K562 (cell line): ENCODE measurements at regions not wholly inside any gene's neighbourhood (a gene's known extent, or its start where the extent isn't known, plus 50 kb on each side); places are given as distances from the start of the nearest gene placed in this dataset.

ENCODE experiments used
- ATAC-seq: fragments of 200-7000 bp; cut with Tn5 transposase; 3 replicates; pipeline ENCODE4 v1.9.1; 2020; ENCODE audit warnings: moderate library complexity
- BruUV-seq: library from RNA; stranded (reverse); fragments of 400-500 nt; replicated peaks from 2 replicates; lab custom pipeline; 2021; lab: Mats Ljungman, UMichigan
- CTCF ChIA-PET: fragments of 300-600 bp; formaldehyde crosslinking; extraction: SDS; loops from one replicate; lab custom pipeline; 2021; ENCODE audit warnings: low intra/inter-chr PET ratio; lab: Yijun Ruan, JAX
- POLR2A ChIA-PET: fragments of 300-600, 350-650 bp; sonication (Branson Sonifier 250); formaldehyde crosslinking; extraction: SDS; loops from one replicate; lab custom pipeline; 2021; ENCODE audit warnings: antibody characterized with exemption, inconsistent platforms; lab: Yijun Ruan, JAX
- DNase-seq, 4 experiments: peaks; one replicate each; pipeline versions ENCODE4 v3.0.0 to v3.0.0-alpha.2; 2011 to 2018; ENCODE audit warnings: low spot score in 3 of 4, mixed read lengths in 3 of 4; ENCODE audit errors: extremely low read depth in 1 of 4
- FAIRE-seq: peaks from 2 replicates; lab custom pipeline; 2011; peaks lifted over from hg19 to GRCh38; lab: Jason Lieb, UNC
- H2AFZ ChIP-seq: 2 replicates; pipeline ENCODE4 v1.6.0; 2011; ENCODE audit warnings: low read depth, low read length, control low read depth, inconsistent platforms
- H3K27ac ChIP-seq: fragments of 200-600 bp; 3 replicates; pipeline ENCODE4 v1.8.0; 2011; ENCODE audit warnings: low read depth, mild to moderate bottlenecking, control low read depth, inconsistent platforms, low read length, moderate library complexity, mixed read lengths; ENCODE audit errors: extremely low read depth
- H3K27me3 ChIP-seq, 2 experiments: fragments of 300-600 bp in 1 of 2; 2 replicates in 1 of 2; 3 replicates in 1 of 2; pipeline versions ENCODE4 v1.6.0 to v1.8.0; 2011; ENCODE audit warnings: inconsistent platforms in 2 of 2, low read length in 2 of 2, mild to moderate bottlenecking in 1 of 2, mixed read lengths in 1 of 2, moderate library complexity in 1 of 2; ENCODE audit not compliant: control insufficient read depth in 2 of 2, insufficient read depth in 2 of 2
- H3K36me3 ChIP-seq: fragments of 300-600 bp; 3 replicates; pipeline ENCODE4 v1.8.0; 2011; ENCODE audit warnings: mild to moderate bottlenecking, low read length, inconsistent platforms; ENCODE audit not compliant: control insufficient read depth, insufficient read depth
- H3K4me1 ChIP-seq, 2 experiments: fragments of 200-600 bp in 1 of 2; replicated peaks in 1 of 2; 2 replicates in 1 of 2; 3 replicates in 1 of 2; pipeline versions ENCODE4 v1.5.1 to v1.8.0; 2011; ENCODE audit warnings: inconsistent platforms in 2 of 2, low read length in 2 of 2, mild to moderate bottlenecking in 1 of 2, mixed read lengths in 1 of 2, moderate library complexity in 1 of 2; ENCODE audit not compliant: control insufficient read depth in 2 of 2, insufficient read depth in 2 of 2
- H3K4me2 ChIP-seq: 2 replicates; pipeline ENCODE4 v1.6.1; 2011; ENCODE audit warnings: low read length, control low read depth, inconsistent platforms, mixed read lengths; ENCODE audit not compliant: insufficient read depth
- H3K4me3 ChIP-seq: fragments of 200-600 bp; sonication (generic), shearing (Covaris generic); 2 replicates; pipeline ENCODE4 v1.5.1; 2016; ENCODE audit warnings: control low read depth, inconsistent platforms
- H3K79me2 ChIP-seq: fragments of 200-600 bp; 3 replicates; pipeline ENCODE4 v1.8.0; 2011; ENCODE audit warnings: low read length, inconsistent platforms; ENCODE audit not compliant: control insufficient read depth, insufficient read depth
- H3K9ac ChIP-seq, 2 experiments: 2 replicates each; pipeline versions ENCODE4 v1.6.0 to v1.6.1; 2011; ENCODE audit warnings: low read depth in 2 of 2, low read length in 2 of 2, control low read depth in 1 of 2, inconsistent platforms in 1 of 2, mild to moderate bottlenecking in 1 of 2, mixed read lengths in 1 of 2; ENCODE audit not compliant: insufficient read depth in 1 of 2
- H3K9me1 ChIP-seq: one replicate; pipeline ENCODE4 v1.6.0; 2011; ENCODE audit warnings: inconsistent platforms, mild to moderate bottlenecking, low read length, moderate library complexity; ENCODE audit not compliant: control insufficient read depth, insufficient read depth
- H3K9me3 ChIP-seq: replicated peaks from 2 replicates; pipeline ENCODE4 v1.5.1; 2011; ENCODE audit warnings: low read depth, low read length, inconsistent platforms; ENCODE audit not compliant: control insufficient read depth, insufficient read depth
- H4K20me1 ChIP-seq: replicated peaks from 2 replicates; pipeline ENCODE4 v1.6.1; 2011; ENCODE audit warnings: low read length, inconsistent platforms, mixed read lengths; ENCODE audit not compliant: control insufficient read depth, insufficient read depth
- BCOR ChIP-seq: fragments of 450-650 bp; IDR thresholded peaks from 2 replicates; pipeline ENCODE4 v1.6.1; 2016
- BRD9 ChIP-seq: fragments of 450-650 bp; IDR thresholded peaks from 2 replicates; pipeline ENCODE4 v1.6.1; 2018; ENCODE audit warnings: low read depth; ENCODE audit not compliant: partially characterized antibody
- CHD2 ChIP-seq: IDR thresholded peaks from 2 replicates; pipeline ENCODE4 v1.6.1; 2011; ENCODE audit warnings: low read depth, low read length
- DDX20 ChIP-seq: fragments of 450-650 bp; IDR thresholded peaks from 2 replicates; pipeline ENCODE4 v1.6.1; 2016; ENCODE audit warnings: missing genetic modification characterization, low read depth, mild to moderate bottlenecking, missing compliant biosample characterization, moderate library complexity
- HIVEP1 ChIP-seq: fragments of 250-450 bp; sonication (Bioruptor Pico); IDR thresholded peaks from 2 replicates; pipeline ENCODE4 v1.4.0; 2020; ENCODE audit warnings: mild to moderate bottlenecking
- HNRNPH1 ChIP-seq: fragments of 200-400 bp; formaldehyde crosslinking; optimal IDR thresholded peaks from 2 replicates; pipeline ENCODE3; 2017; ENCODE audit warnings: low read depth, mild to moderate bottlenecking, low read length, moderate library complexity
- MYC ChIP-seq, 2 experiments: fragments of 250-450 bp in 1 of 2; sonication (Bioruptor Pico) in 1 of 2; IDR thresholded peaks; 2 replicates each; pipeline versions ENCODE4 v1.5.1 to v1.6.1; 2012 to 2021; ENCODE audit warnings: low read depth in 2 of 2, borderline replicate concordance in 1 of 2, improper control_type of control experiment in 1 of 2, low read length in 1 of 2, mild to moderate bottlenecking in 1 of 2, moderate library complexity in 1 of 2
- SAFB2 ChIP-seq: fragments of 200-400 bp; formaldehyde crosslinking; IDR thresholded peaks from 2 replicates; pipeline ENCODE4 v1.6.1; 2018; ENCODE audit warnings: borderline replicate concordance, low read length, low read depth, moderate library complexity; ENCODE audit not compliant: severe bottlenecking
- SRF ChIP-seq, 2 experiments: fragments of 250-450, 450-650 bp in 1 of 2; sonication (Bioruptor Pico) in 1 of 2; sonication (generic) in 1 of 2; formaldehyde crosslinking; IDR thresholded peaks; 2 replicates each; pipeline versions ENCODE4 v1.5.0 to v1.5.1; 2020 to 2022; ENCODE audit warnings: mild to moderate bottlenecking in 1 of 2, missing genetic modification reagents in 1 of 2
- TGIF2 ChIP-seq: sonication (generic); formaldehyde crosslinking; IDR thresholded peaks from 2 replicates; pipeline ENCODE4 v1.8.1; 2022; ENCODE audit warnings: mild to moderate bottlenecking, missing genetic modification reagents, moderate library complexity
- ZNF197 ChIP-seq: fragments of 200-800 bp; sonication (Bioruptor generic); IDR thresholded peaks from 2 replicates; pipeline ENCODE4 v1.6.1; 2016; ENCODE audit warnings: low read depth, missing genetic modification characterization, missing compliant biosample characterization
- ZNF707 ChIP-seq: fragments of 250-450 bp; sonication (Bioruptor Pico); conservative IDR thresholded peaks from 2 replicates; pipeline ENCODE4 v1.8.0; 2022; ENCODE audit warnings: inconsistent platforms, mild to moderate bottlenecking, moderate library complexity
- WGBS: fragments of 100-300 bp; shearing (Covaris generic); methylation state at CpG from one replicate; pipeline ENCODE4 v1.1.6; 2016; ENCODE audit warnings: low coverage, mixed read lengths; ENCODE audit not compliant: insufficient coverage; ENCODE audit errors: missing lambda C conversion rate; 5-methylcytosine and 5-hydroxymethylcytosine counted together
- in situ Hi-C: fragments of 300-500 bp; cut with MboI; formaldehyde crosslinking; loops from 4 replicates; pipeline ENCODE4 v1.15.0; 2018; ENCODE audit warnings: inconsistent platforms, mixed read lengths
- intact Hi-C: fragments of 100-400 bp; cut with micrococcal nuclease; formaldehyde crosslinking; loops from 2 replicates; pipeline ENCODE4 v1.14.2; 2022
- TF ChIP-seq, protein P1 (sequence below): fragments of 250-450 bp; sonication (Bioruptor Pico); IDR thresholded peaks from 2 replicates; pipeline ENCODE4 v1.4.0; 2020; ENCODE audit warnings: mild to moderate bottlenecking, moderate library complexity

- POLR2A ChIA-PET: no interaction called here
- intact Hi-C loops: no loop called here
- Histone ChIP-seq H3K27ac (no peak overlapping the region), H4K20me1 (no peaks in the 10 kb centered on the region), H3K9me1 (no peaks in the 10 kb centered on the region), H2AFZ (no peak overlapping the region), H3K4me1 (no peaks in the 10 kb centered on the region), H3K36me3 (no peaks in the 10 kb centered on the region), H3K27me3 (no peaks in the 10 kb centered on the region), H3K4me2 (no peak overlapping the region), H3K9ac (no peak overlapping the region), H3K4me3 (no peak overlapping the region), H3K9me3 (no peaks in the 10 kb centered on the region), H3K79me2 (no peaks in the 10 kb centered on the region)
- DNase-seq: no peak
- 4% methylated on average over 2 of the region's 2 CpGs for WGBS
- CTCF ChIA-PET: no interaction called here
- ATAC-seq: no peak
- TF ChIP-seq HIVEP1: no peak
- no peak for TF ChIP-seq SRF (CRISPR knock-in tag; IDR thresholded peaks at IDR 0.05)
- no peak for TF ChIP-seq SAFB2
- TF ChIP-seq HNRNPH1: no peak
- FAIRE-seq: no peak
- no TSS peak for BruUV-seq
- in situ Hi-C loops: no loop called here
Measured at GRCh38 chr4:35730414-35730813, 513.9 kb downstream of the ARAP2 start.

DNA sequence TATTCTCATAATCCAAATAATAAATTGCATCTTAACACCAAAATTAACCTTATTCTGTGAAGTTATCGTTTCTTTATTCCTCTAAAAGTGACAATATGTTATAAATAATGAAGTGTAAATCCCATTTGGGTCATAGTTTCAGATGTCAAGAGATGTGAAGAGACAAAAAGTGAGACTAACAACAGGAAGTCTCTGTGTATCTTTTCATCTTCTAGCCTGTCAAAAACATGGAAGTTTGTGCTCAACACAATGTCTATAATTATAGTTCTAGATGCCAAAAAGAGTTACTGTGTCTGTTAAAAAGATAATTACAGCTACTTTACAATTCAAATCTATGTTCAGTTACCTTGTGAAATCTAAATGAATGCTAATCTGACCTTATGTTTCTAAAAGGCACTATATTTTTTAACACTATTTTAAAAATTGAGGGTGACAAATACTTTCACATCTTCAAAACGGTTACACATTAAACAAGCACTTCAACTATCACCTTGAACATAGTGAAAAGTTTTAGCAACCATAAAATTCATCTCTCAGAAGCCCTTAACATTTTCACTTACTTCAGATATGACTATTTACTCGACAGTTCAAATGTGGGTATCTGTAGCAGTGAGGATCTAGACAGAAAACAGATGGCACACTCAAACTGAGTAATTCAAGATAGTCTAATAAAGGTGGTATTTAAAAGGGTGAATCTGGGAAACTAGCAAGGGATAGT, 509.8 kb downstream of the ARAP2 start:
- Histone ChIP-seq H3K4me3 (no peak overlapping the region), H4K20me1 (no peaks in the 10 kb centered on the region), H3K9ac (no peak overlapping the region), H2AFZ (no peak overlapping the region), H3K4me2 (no peak overlapping the region), H3K9me1 (no peaks in the 10 kb centered on the region), H3K79me2 (no peaks in the 10 kb centered on the region), H3K36me3 (no peaks in the 10 kb centered on the region), H3K27me3 (no peaks in the 10 kb centered on the region), H3K27ac (no peak overlapping the region), H3K4me1 (no peaks in the 10 kb centered on the region), H3K9me3 (no peaks in the 10 kb centered on the region)
- POLR2A ChIA-PET: no interaction called here
- 0% methylated on average over 3 of the region's 3 CpGs for WGBS
- ATAC-seq (no peak), FAIRE-seq (no peak), DNase-seq (no peak)
- in situ Hi-C loops (no loop called here), intact Hi-C loops (no loop called here)
- CTCF ChIA-PET: no interaction called here
- BruUV-seq: no TSS peak
- TF ChIP-seq BRD9 (no peak), ZNF197 (CRISPR knock-in tag) (no peak), DDX20 (tag) (no peak), CHD2 (no peak), BCOR (no peak), TGIF2 (CRISPR knock-in tag) (no peak), ZNF707 (CRISPR knock-in tag) (no peak), MYC (IDR thresholded peaks at IDR 0.05; ENCODE audit: low read depth, low read length) (no peak), MYC (CRISPR knock-in tag; IDR thresholded peaks at IDR 0.05; ENCODE audit: borderline replicate concordance, low read depth) (no peak)
- TF ChIP-seq, protein P1, sequence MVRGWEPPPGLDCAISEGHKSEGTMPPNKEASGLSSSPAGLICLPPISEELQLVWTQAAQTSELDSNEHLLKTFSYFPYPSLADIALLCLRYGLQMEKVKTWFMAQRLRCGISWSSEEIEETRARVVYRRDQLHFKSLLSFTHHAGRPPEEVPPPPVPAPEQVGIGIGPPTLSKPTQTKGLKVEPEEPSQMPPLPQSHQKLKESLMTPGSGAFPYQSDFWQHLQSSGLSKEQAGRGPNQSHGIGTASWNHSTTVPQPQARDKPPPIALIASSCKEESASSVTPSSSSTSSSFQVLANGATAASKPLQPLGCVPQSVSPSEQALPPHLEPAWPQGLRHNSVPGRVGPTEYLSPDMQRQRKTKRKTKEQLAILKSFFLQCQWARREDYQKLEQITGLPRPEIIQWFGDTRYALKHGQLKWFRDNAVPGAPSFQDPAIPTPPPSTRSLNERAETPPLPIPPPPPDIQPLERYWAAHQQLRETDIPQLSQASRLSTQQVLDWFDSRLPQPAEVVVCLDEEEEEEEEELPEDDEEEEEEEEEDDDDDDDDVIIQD (CRISPR knock-in tag): no peak
